K562 (cell line): ENCODE measurements at regions not wholly inside any gene's neighbourhood (a gene's known extent, or its start where the extent isn't known, plus 50 kb on each side); places are given as distances from the start of the nearest gene placed in this dataset.

ENCODE experiments used
- ATAC-seq: fragments of 200-7000 bp; cut with Tn5 transposase; 3 replicates; pipeline ENCODE4 v1.9.1; 2020; ENCODE audit warnings: moderate library complexity
- BruUV-seq: library from RNA; stranded (reverse); fragments of 400-500 nt; replicated peaks from 2 replicates; lab custom pipeline; 2021; lab: Mats Ljungman, UMichigan
- CTCF ChIA-PET: fragments of 300-600 bp; formaldehyde crosslinking; extraction: SDS; loops from one replicate; lab custom pipeline; 2021; ENCODE audit warnings: low intra/inter-chr PET ratio; lab: Yijun Ruan, JAX
- POLR2A ChIA-PET: fragments of 300-600, 350-650 bp; sonication (Branson Sonifier 250); formaldehyde crosslinking; extraction: SDS; loops from one replicate; lab custom pipeline; 2021; ENCODE audit warnings: antibody characterized with exemption, inconsistent platforms; lab: Yijun Ruan, JAX
- DNase-seq, 4 experiments: peaks; one replicate each; pipeline versions ENCODE4 v3.0.0 to v3.0.0-alpha.2; 2011 to 2018; ENCODE audit warnings: low spot score in 3 of 4, mixed read lengths in 3 of 4; ENCODE audit errors: extremely low read depth in 1 of 4
- FAIRE-seq: peaks from 2 replicates; lab custom pipeline; 2011; peaks lifted over from hg19 to GRCh38; lab: Jason Lieb, UNC
- H2AFZ ChIP-seq: 2 replicates; pipeline ENCODE4 v1.6.0; 2011; ENCODE audit warnings: low read depth, low read length, control low read depth, inconsistent platforms
- H3K27ac ChIP-seq: fragments of 200-600 bp; 3 replicates; pipeline ENCODE4 v1.8.0; 2011; ENCODE audit warnings: low read depth, mild to moderate bottlenecking, control low read depth, inconsistent platforms, low read length, moderate library complexity, mixed read lengths; ENCODE audit errors: extremely low read depth
- H3K27me3 ChIP-seq, 2 experiments: fragments of 300-600 bp in 1 of 2; 2 replicates in 1 of 2; 3 replicates in 1 of 2; pipeline versions ENCODE4 v1.6.0 to v1.8.0; 2011; ENCODE audit warnings: inconsistent platforms in 2 of 2, low read length in 2 of 2, mild to moderate bottlenecking in 1 of 2, mixed read lengths in 1 of 2, moderate library complexity in 1 of 2; ENCODE audit not compliant: control insufficient read depth in 2 of 2, insufficient read depth in 2 of 2
- H3K36me3 ChIP-seq: fragments of 300-600 bp; 3 replicates; pipeline ENCODE4 v1.8.0; 2011; ENCODE audit warnings: mild to moderate bottlenecking, low read length, inconsistent platforms; ENCODE audit not compliant: control insufficient read depth, insufficient read depth
- H3K4me1 ChIP-seq, 2 experiments: fragments of 200-600 bp in 1 of 2; replicated peaks in 1 of 2; 2 replicates in 1 of 2; 3 replicates in 1 of 2; pipeline versions ENCODE4 v1.5.1 to v1.8.0; 2011; ENCODE audit warnings: inconsistent platforms in 2 of 2, low read length in 2 of 2, mild to moderate bottlenecking in 1 of 2, mixed read lengths in 1 of 2, moderate library complexity in 1 of 2; ENCODE audit not compliant: control insufficient read depth in 2 of 2, insufficient read depth in 2 of 2
- H3K4me2 ChIP-seq: 2 replicates; pipeline ENCODE4 v1.6.1; 2011; ENCODE audit warnings: low read length, control low read depth, inconsistent platforms, mixed read lengths; ENCODE audit not compliant: insufficient read depth
- H3K4me3 ChIP-seq: fragments of 200-600 bp; sonication (generic), shearing (Covaris generic); 2 replicates; pipeline ENCODE4 v1.5.1; 2016; ENCODE audit warnings: control low read depth, inconsistent platforms
- H3K79me2 ChIP-seq: fragments of 200-600 bp; 3 replicates; pipeline ENCODE4 v1.8.0; 2011; ENCODE audit warnings: low read length, inconsistent platforms; ENCODE audit not compliant: control insufficient read depth, insufficient read depth
- H3K9ac ChIP-seq, 2 experiments: 2 replicates each; pipeline versions ENCODE4 v1.6.0 to v1.6.1; 2011; ENCODE audit warnings: low read depth in 2 of 2, low read length in 2 of 2, control low read depth in 1 of 2, inconsistent platforms in 1 of 2, mild to moderate bottlenecking in 1 of 2, mixed read lengths in 1 of 2; ENCODE audit not compliant: insufficient read depth in 1 of 2
- H3K9me1 ChIP-seq: one replicate; pipeline ENCODE4 v1.6.0; 2011; ENCODE audit warnings: inconsistent platforms, mild to moderate bottlenecking, low read length, moderate library complexity; ENCODE audit not compliant: control insufficient read depth, insufficient read depth
- H3K9me3 ChIP-seq: replicated peaks from 2 replicates; pipeline ENCODE4 v1.5.1; 2011; ENCODE audit warnings: low read depth, low read length, inconsistent platforms; ENCODE audit not compliant: control insufficient read depth, insufficient read depth
- H4K20me1 ChIP-seq: replicated peaks from 2 replicates; pipeline ENCODE4 v1.6.1; 2011; ENCODE audit warnings: low read length, inconsistent platforms, mixed read lengths; ENCODE audit not compliant: control insufficient read depth, insufficient read depth
- ARID4B ChIP-seq: sonication (generic); formaldehyde crosslinking; IDR thresholded peaks from 2 replicates; pipeline ENCODE4 v1.8.0; 2022; ENCODE audit warnings: mild to moderate bottlenecking, missing genetic modification reagents
- DACH1 ChIP-seq: fragments of 450-650 bp; IDR thresholded peaks from 2 replicates; pipeline ENCODE4 v1.6.1; 2018; ENCODE audit not compliant: partially characterized antibody
- ELF2 ChIP-seq: fragments of 250-450 bp; sonication (Bioruptor Pico); IDR thresholded peaks from 2 replicates; pipeline ENCODE4 v1.5.0; 2021; ENCODE audit warnings: mild to moderate bottlenecking
- MLLT1 ChIP-seq, 2 experiments: fragments of 450-650 bp; IDR thresholded peaks; 2 replicates each; pipeline ENCODE4 v1.6.1; 2016
- MTA1 ChIP-seq: fragments of 450-650 bp; IDR thresholded peaks from 2 replicates; pipeline ENCODE4 v1.6.1; 2017; ENCODE audit warnings: borderline replicate concordance
- PHF20 ChIP-seq: fragments of 450-650 bp; IDR thresholded peaks from 2 replicates; pipeline ENCODE4 v1.6.1; 2018; ENCODE audit not compliant: partially characterized antibody
- SP2 ChIP-seq: IDR thresholded peaks from 2 replicates; pipeline ENCODE4 v1.6.1; 2011; ENCODE audit warnings: mild to moderate bottlenecking, low read depth, low read length, moderate library complexity; ENCODE audit not compliant: poor library complexity, severe bottlenecking; ENCODE audit errors: extremely low read depth
- THRAP3 ChIP-seq: fragments of 450-650 bp; IDR thresholded peaks from 2 replicates; pipeline ENCODE4 v1.6.1; 2016; ENCODE audit warnings: mild to moderate bottlenecking, inconsistent platforms, borderline replicate concordance
- U2AF1 ChIP-seq: fragments of 200-400 bp; formaldehyde crosslinking; optimal IDR thresholded peaks from 2 replicates; pipeline ENCODE3; 2017; ENCODE audit warnings: mild to moderate bottlenecking, low read depth, low read length, moderate library complexity
- YBX1 ChIP-seq: fragments of 450-650 bp; IDR thresholded peaks from 2 replicates; pipeline ENCODE4 v1.7.1; 2016; ENCODE audit warnings: mild to moderate bottlenecking
- ZBTB34 ChIP-seq: fragments of 250-450 bp; sonication (Bioruptor Pico); IDR thresholded peaks from 2 replicates; pipeline ENCODE4 v1.8.0; 2021; ENCODE audit warnings: mild to moderate bottlenecking, moderate library complexity
- ZNF124 ChIP-seq: sonication (generic); formaldehyde crosslinking; IDR thresholded peaks from 2 replicates; pipeline ENCODE4 v1.8.1; 2022; ENCODE audit warnings: missing genetic modification reagents
- ZNF436 ChIP-seq: fragments of 250-450, 450-650 bp; sonication (Bioruptor Pico); formaldehyde crosslinking; IDR thresholded peaks from 2 replicates; pipeline ENCODE4 v1.7.0; 2020; ENCODE audit warnings: mild to moderate bottlenecking
- ZNF589 ChIP-seq: fragments of 200-800 bp; sonication (Bioruptor generic); IDR thresholded peaks from 2 replicates; pipeline ENCODE4 v1.6.1; 2016; ENCODE audit warnings: low read depth, missing genetic modification characterization, missing compliant biosample characterization
- ZNF717 ChIP-seq: fragments of 250-450 bp; sonication (Bioruptor Pico); IDR thresholded peaks from 2 replicates; pipeline ENCODE4 v1.5.0; 2021
- in situ Hi-C: fragments of 300-500 bp; cut with MboI; formaldehyde crosslinking; loops from 4 replicates; pipeline ENCODE4 v1.15.0; 2018; ENCODE audit warnings: inconsistent platforms, mixed read lengths
- intact Hi-C: fragments of 100-400 bp; cut with micrococcal nuclease; formaldehyde crosslinking; loops from 2 replicates; pipeline ENCODE4 v1.14.2; 2022

- TF ChIP-seq SP2 (no peak), ARID4B (CRISPR knock-in tag) (no peak), ZNF124 (CRISPR knock-in tag) (no peak), ELF2 (CRISPR knock-in tag) (no peak)
Measured at GRCh38 chr2:125041846-125042245, 1016.8 kb downstream of the CNTNAP5 start (continued).

- Histone ChIP-seq H3K79me2 (no peaks in the 10 kb centered on the region), H3K4me3 (no peak overlapping the region), H4K20me1 (no peaks in the 10 kb centered on the region), H3K9ac (no peak overlapping the region), H3K4me2 (no peak overlapping the region), H3K27me3 (no peaks in the 10 kb centered on the region), H2AFZ (no peak overlapping the region), H3K9me3 (peaks cover 3% of the 10 kb centered on the region; the same call in 1 of the 2 replicates), H3K4me1 (no peaks in the 10 kb centered on the region), H3K27ac (no peak overlapping the region), H3K9me1 (no peaks in the 10 kb centered on the region), H3K36me3 (no peaks in the 10 kb centered on the region)
- ATAC-seq (no peak), DNase-seq (no peak), FAIRE-seq (no peak)
- BruUV-seq: no TSS peak
- in situ Hi-C loops (no loop called here), intact Hi-C loops (no loop called here)
- POLR2A ChIA-PET: no interaction called here
- TF ChIP-seq U2AF1 (no peak), MLLT1 (IDR thresholded peaks at IDR 0.05) (no peak), MTA1 (no peak), PHF20 (no peak), ZBTB34 (no peak), ELF2 (CRISPR knock-in tag) (no peak), ZNF589 (CRISPR knock-in tag) (no peak), ZNF436 (CRISPR knock-in tag) (no peak), DACH1 (no peak), YBX1 (no peak), THRAP3 (no peak), ZNF717 (no peak)
- CTCF ChIA-PET: no interaction called here
Measured at GRCh38 chr2:125042727-125043126, 1017.6 kb downstream of the CNTNAP5 start.
